ENCODE measurements at regions not wholly inside any gene's neighbourhood (a gene's known extent, or its start where the extent isn't known, plus 50 kb on each side); places are given as distances from the start of the nearest gene placed in this dataset.

- no peak for DNase-seq (ENCODE audit: extremely low read depth, low read depth)
- TF ChIP-seq CTCF (IDR thresholded peaks at IDR 0.05; ENCODE audit: low read depth, low read length, missing control alignments): no peak
- H3K4me3 ChIP-seq (replicated peaks; ENCODE audit: low read depth, low read length): no peak overlapping the region
Measured at GRCh38 chr9:99479929-99480328, 257.8 kb downstream of the SEC61B start.

- no peak overlapping the region for H3K4me3 ChIP-seq (replicated peaks; ENCODE audit: low read depth, low read length)
- TF ChIP-seq CTCF (IDR thresholded peaks at IDR 0.05; ENCODE audit: low read depth, low read length, missing control alignments): no peak
- DNase-seq (ENCODE audit: extremely low read depth, low read depth): no peak
Measured at GRCh38 chr9:99485459-99485858, 263.4 kb downstream of the SEC61B start.

GRCh38 chr9:99486684-99487083 is 264.6 kb downstream of the SEC61B start:
- H3K4me3 ChIP-seq (replicated peaks; ENCODE audit: low read depth, low read length): no peak overlapping the region
- TF ChIP-seq CTCF (IDR thresholded peaks at IDR 0.05; ENCODE audit: low read depth, low read length, missing control alignments): no peak
- DNase-seq (ENCODE audit: extremely low read depth, low read depth): no peak

- DNase-seq (ENCODE audit: extremely low read depth, low read depth): no peak
- no peak for TF ChIP-seq CTCF (IDR thresholded peaks at IDR 0.05; ENCODE audit: low read depth, low read length, missing control alignments)
- no peak overlapping the region for H3K4me3 ChIP-seq (replicated peaks; ENCODE audit: low read depth, low read length)
Measured at GRCh38 chr9:99488131-99489059, 266.3 kb downstream of the SEC61B start.

GRCh38 chr9:99489060-99489413 is 267.0 kb downstream of the SEC61B start:
- no peak for TF ChIP-seq CTCF (IDR thresholded peaks at IDR 0.05; ENCODE audit: low read depth, low read length, missing control alignments)
- DNase-seq (ENCODE audit: extremely low read depth, low read depth): peak; percentile 39

GRCh38 chr9:99490729-99491128 is 268.6 kb downstream of the SEC61B start:
- H3K4me3 ChIP-seq (replicated peaks; ENCODE audit: low read depth, low read length): no peak overlapping the region
- TF ChIP-seq CTCF (IDR thresholded peaks at IDR 0.05; ENCODE audit: low read depth, low read length, missing control alignments): no peak
- DNase-seq (ENCODE audit: extremely low read depth, low read depth): no peak

More at GRCh38 chr9:99489060-99489413, 267.0 kb downstream of the SEC61B start:
- H3K4me3 ChIP-seq (replicated peaks; ENCODE audit: low read depth, low read length): no peak overlapping the region

All from HFF-Myc (cell line).